IMR-90 (cell line): ENCODE measurements at regions not wholly inside any gene's neighbourhood (a gene's known extent, or its start where the extent isn't known, plus 50 kb on each side); places are given as distances from the start of the nearest gene placed in this dataset.
"Not testable (repeated sequence)": the region's sequence is repeated elsewhere in the genome, so short reads cannot be mapped to it uniquely, and the experiment has no call there.

Experiments
- CTCF ChIP-seq: conservative IDR thresholded peaks from 2 replicates; pipeline ENCODE4 v1.5.1; 2012; ENCODE audit warnings: mild to moderate bottlenecking, low read depth, low read length, improper control_type of control experiment
- RAD21 ChIP-seq: IDR thresholded peaks from 2 replicates; pipeline ENCODE4 v1.6.1; 2012; ENCODE audit warnings: low read length, improper control_type of control experiment
- RFX5 ChIP-seq: IDR thresholded peaks from 2 replicates; pipeline ENCODE4 v1.8.0; 2012; ENCODE audit warnings: low read depth, mild to moderate bottlenecking, low read length, moderate library complexity

- not testable (repeated sequence) for TF ChIP-seq CTCF, RAD21, RFX5
These were observed 53.4 kb downstream of the HOXC4 start for GRCh38 chr12:54106803-54107579.
